HS-5 (cell line): ENCODE measurements at regions not wholly inside any gene's neighbourhood (a gene's known extent, or its start where the extent isn't known, plus 50 kb on each side); places are given as distances from the start of the nearest gene placed in this dataset.

ENCODE experiments used
- DNase-seq: peaks from one replicate; pipeline ENCODE4 v3.0.0-alpha.2; 2012; ENCODE audit warnings: low read depth

- DNase-seq, result no peak
Observed at GRCh38 chr1:232519186-232519585, 110.7 kb downstream of the SIPA1L2 start.

DNA sequence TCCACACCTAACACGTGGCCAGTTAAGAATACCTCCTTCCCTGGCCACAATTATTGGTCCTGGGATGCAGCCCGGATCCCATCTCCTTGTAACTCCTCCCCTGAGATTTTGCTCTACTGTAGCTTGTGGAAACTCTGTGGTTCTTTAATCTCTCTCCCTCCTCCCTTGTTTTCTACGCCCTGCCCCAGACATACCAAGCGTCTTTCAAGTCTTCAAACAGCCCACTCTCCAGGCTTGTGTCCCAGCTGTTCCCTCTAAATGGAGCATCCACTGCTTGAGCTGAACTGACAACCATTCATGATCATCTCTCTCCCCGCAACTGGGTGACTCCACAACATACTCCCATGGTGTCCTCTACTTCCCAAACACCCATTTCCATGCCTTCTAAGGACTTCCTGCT lies 111.6 kb downstream of the SIPA1L2 start:
- DNase-seq, result no peak

- DNase-seq, result no peak
Observed at GRCh38 chr1:232517204-232517603, 112.7 kb downstream of the SIPA1L2 start.

GRCh38 chr1:232515706-232516105 lies 114.2 kb downstream of the SIPA1L2 start:
- DNase-seq, result no peak

DNA sequence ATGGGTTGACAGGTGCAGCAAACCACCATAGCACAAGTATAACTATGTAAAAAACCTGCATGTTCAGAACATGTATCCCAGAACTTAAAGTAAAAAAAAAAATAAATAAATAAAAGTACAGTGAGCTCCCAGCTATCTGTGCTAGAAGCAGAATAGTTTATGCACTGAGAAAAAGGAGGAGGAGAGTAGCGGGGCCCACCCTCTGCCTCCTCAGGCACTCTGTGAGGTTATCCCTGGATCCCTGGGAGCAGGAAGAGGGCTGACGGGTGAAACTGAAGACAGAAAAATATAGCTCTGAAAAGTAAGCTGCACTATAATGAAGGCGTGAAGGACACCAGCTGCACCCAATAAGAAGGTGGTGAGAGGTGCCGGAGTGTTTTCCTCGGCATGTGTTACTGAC lies 117.2 kb downstream of the SIPA1L2 start:
- DNase-seq, result no peak

DNA sequence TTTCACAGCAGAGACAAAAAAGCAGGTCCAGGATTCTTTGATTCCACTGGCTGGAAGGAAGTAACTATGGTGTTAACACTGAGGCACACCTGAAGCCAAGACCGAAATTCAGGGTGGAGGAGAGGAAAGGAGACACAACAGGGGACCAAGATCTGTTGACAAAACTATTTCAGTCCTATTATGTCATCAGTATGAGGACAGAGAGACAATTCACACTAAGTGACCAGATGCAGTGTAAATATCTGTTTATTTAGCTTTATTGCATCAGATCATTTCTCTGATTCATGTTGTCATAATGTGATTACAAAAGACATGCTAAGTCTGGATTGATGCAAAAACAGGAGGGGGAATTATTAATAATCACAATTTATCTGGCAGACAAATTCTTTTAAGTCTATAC lies 118.8 kb downstream of the SIPA1L2 start:
- no peak for DNase-seq

DNA sequence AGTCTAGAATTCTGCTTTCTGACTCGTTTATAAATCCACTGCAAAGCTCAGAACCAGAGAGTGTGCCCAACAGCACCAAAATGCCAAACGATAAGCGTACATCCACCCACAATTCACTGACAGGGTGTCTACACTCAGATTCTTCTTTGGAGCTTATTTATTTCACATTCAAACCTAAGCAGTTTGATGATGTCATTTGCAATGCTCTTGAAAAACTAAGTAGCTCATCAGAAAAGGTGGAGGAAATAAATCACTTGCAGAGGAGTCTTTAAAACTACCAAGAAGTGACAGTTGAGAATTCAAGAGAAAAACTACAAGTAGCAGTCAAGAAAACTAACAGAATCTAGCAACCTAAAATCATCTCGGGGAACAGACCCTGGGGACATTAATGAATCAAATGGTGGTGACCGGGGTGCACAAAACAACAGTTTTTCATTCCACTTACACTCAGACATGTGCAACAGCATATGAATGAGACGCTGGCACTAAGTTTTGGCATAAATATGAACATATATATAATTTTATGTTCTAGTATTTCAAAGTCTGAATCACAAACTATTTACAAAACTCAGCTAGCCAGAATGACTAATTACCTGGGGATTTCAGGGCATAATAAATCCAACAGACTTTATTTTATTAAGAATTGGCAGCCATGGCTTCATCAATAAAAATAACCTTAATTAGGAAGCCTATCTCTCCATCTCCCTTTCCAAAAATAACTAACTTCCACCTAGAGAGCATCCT lies 119.4 kb downstream of the SIPA1L2 start:
- DNase-seq, result no peak

- no peak for DNase-seq
Observed at GRCh38 chr1:232509570-232509969, 120.4 kb downstream of the SIPA1L2 start.

- DNase-seq, result no peak
Observed at GRCh38 chr1:232508130-232508701, 121.7 kb downstream of the SIPA1L2 start.

DNA sequence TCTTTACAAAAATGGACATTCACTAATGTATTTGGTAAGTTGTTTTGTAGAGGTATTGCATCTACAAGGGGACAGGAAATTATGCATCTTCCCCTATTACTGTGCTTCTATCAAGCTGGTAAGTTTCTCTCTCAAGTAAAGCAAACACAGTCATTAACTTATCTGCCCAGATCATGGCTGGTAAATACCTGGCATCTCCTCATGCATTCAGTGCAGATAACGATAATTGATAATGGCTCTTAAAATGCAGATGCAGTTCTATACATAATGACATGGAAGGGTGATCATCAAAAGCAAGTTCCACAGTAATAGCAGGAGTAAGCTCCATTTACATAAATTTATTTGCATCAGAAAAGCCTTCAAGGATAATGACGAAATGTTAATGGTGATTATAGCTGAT lies 122.4 kb downstream of the SIPA1L2 start:
- no peak for DNase-seq

GRCh38 chr1:232505884-232506283 lies 124.0 kb downstream of the SIPA1L2 start:
- no peak for DNase-seq

GRCh38 chr1:232504651-232505050 lies 125.3 kb downstream of the SIPA1L2 start:
- no peak for DNase-seq

DNA sequence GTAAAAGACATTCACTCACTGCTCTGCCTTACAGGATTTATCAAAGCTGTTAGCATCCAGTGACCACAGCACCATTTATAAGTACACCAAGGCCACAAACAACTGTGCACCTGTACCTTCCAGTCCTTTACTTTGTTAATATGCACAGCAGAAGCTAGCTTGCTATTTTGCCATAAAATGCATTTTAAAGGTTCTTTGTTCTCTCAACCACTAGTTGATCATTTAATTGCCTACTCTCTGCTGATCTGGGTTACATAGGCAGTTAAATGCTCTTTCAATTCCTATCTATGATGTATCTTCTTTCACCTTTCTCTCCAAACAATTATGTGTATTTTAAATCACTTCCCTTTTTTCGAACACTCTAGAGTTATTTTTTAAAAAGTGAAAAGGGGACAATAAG lies 126.4 kb downstream of the SIPA1L2 start:
- DNase-seq, result no peak

GRCh38 chr1:232501854-232502253 lies 128.1 kb downstream of the SIPA1L2 start:
- DNase-seq, result no peak

GRCh38 chr1:232499188-232499587 lies 130.7 kb downstream of the SIPA1L2 start:
- DNase-seq, result no peak

- no peak for DNase-seq
Observed at GRCh38 chr1:232493869-232494268, 136.1 kb downstream of the SIPA1L2 start.

- DNase-seq, result no peak
Observed at GRCh38 chr1:232489256-232489655, 140.7 kb downstream of the SIPA1L2 start.

DNA sequence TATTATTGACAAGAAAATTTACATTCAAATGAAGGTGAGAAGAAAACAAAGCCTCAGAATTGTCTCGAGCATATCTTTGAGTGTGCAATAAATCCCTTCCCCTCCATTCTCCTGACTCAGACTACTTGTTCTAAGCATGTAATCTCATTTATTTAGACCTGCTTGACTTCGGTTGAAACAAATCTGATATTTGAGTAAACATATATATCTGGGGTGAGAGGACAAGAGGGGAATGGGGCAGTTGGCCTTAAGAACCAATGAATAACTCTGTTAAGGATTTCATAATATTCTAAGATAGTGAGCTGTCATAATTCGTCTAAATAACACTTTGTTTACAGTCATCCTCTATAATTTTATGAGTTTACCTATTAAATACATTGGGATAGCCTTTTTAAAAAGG lies 142.7 kb downstream of the SIPA1L2 start:
- no peak for DNase-seq

DNA sequence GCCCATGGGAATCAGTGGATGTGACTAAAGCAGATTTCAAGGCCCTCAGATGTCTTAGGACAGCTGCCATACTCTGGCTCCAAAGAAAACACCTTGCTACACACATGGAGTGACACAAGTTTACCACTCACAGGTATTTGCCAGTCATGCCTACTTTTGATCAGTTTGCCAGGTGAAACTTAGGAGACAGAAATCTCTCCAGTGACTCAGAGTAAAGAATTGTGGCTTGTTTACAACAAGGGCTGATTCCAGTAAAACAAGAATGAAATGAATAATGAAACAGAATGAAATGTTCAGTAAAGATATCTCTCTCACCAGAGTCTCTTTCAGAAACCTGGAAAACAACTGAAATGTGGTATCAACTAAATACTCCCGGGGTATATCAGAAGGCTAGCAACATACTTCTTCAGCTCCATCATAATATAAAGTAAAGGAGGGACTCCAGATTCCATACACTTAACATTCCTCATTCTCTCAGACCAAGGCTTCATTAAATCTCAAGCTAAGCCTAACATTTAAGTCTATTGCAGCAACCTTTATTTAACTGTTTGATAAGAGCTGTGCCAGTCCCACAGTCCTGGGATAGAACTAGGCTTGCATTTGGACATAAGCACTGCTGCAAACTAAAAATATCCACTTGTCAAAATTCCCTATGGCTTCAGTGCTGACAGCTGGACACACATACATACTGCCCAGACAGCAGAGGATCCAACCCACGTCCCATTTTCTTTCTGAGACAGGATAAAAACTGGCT lies 143.3 kb downstream of the SIPA1L2 start:
- no peak for DNase-seq

DNA sequence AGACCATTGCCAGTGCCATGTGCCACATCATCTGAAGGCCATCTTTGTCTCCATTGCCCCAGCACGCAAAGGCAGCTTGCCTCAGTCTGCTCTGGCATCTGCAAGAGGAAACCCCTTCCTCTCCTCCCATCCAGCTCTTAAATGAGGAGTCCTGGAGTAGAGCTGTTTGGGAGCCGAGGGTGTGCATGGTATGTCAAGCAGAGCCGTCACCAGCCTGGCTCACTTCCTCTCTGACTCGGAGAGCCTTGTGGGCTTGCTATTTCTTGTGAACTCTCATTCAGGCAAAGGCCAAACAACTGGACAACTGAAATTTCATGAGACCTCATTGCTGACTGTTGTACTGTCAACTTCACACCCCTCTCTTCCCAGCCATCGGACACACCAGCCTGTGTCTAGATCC lies 143.9 kb downstream of the SIPA1L2 start:
- no peak for DNase-seq

DNA sequence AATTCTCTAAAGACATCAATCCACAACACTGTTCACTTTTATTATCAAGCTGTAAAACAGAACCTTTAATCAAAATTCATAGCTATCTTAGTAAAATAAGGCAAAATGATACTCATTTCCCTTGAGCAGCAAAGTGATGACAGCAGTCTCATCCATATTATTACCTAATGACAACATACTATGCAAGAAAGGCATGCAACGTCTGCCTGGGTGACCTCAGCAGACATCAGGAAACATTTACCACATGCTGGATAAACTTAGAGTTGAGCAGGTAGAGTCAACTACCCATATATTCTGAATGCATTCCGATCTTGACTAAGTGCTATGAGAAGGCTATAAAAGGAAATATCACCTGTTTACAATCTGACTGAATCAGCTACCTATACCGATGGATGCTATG lies 145.1 kb downstream of the SIPA1L2 start:
- no peak for DNase-seq

GRCh38 chr1:232483826-232484225 lies 146.1 kb downstream of the SIPA1L2 start:
- DNase-seq, result no peak

DNA sequence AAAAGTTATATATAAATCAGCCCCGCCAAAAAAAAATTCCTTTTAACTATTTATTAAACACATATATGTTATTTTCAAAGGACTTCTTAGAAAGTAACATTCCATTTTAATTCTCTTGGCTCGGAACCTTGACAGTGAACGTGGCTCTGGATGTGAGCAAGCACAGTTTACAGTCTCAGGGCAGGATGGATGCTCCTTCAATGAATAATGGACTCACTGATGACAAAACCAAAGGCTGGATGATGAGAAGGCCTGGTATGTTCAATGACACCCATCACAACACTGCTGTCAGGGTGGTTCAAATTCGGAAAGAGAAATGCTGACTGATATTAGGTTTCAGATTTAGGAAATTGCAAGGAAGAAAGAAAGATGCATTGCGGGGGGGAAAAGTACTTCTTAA lies 148.8 kb downstream of the SIPA1L2 start:
- no peak for DNase-seq
